ENCODE measurements at regions not wholly inside any gene's neighbourhood (a gene's known extent, or its start where the extent isn't known, plus 50 kb on each side); places are given as distances from the start of the nearest gene placed in this dataset.

- TF ChIP-seq, protein P1, sequence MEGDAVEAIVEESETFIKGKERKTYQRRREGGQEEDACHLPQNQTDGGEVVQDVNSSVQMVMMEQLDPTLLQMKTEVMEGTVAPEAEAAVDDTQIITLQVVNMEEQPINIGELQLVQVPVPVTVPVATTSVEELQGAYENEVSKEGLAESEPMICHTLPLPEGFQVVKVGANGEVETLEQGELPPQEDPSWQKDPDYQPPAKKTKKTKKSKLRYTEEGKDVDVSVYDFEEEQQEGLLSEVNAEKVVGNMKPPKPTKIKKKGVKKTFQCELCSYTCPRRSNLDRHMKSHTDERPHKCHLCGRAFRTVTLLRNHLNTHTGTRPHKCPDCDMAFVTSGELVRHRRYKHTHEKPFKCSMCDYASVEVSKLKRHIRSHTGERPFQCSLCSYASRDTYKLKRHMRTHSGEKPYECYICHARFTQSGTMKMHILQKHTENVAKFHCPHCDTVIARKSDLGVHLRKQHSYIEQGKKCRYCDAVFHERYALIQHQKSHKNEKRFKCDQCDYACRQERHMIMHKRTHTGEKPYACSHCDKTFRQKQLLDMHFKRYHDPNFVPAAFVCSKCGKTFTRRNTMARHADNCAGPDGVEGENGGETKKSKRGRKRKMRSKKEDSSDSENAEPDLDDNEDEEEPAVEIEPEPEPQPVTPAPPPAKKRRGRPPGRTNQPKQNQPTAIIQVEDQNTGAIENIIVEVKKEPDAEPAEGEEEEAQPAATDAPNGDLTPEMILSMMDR (IDR thresholded peaks at IDR 0.05), result no peak
- TF ChIP-seq POLR2A (IDR thresholded peaks at IDR 0.05), result no peak
Measured at GRCh38 chr2:60136913-60137312, 416.5 kb downstream of the BCL11A start.
